Thyroid gland (tissue), 4 donors: ENCODE measurements at regions not wholly inside any gene's neighbourhood (a gene's known extent, or its start where the extent isn't known, plus 50 kb on each side); places are given as distances from the start of the nearest gene placed in this dataset.

Experiments
- CTCF ChIP-seq, 6 experiments: fragments of 200-600 bp in 3 of 6; fragments of 450-650 bp in 3 of 6; sonication (generic) in 3 of 6; IDR thresholded peaks; one replicate each; pipeline ENCODE4 v1.5.1; 2016 to 2019; ENCODE audit warnings: antibody characterized with exemption in 6 of 6, mild to moderate bottlenecking in 2 of 6, inconsistent platforms in 1 of 6, moderate library complexity in 1 of 6
- POLR2A ChIP-seq, 2 donors: fragments of 450-650 bp; IDR thresholded peaks; one replicate each; pipeline ENCODE4 v1.6.1; 2017; ENCODE audit warnings: antibody characterized with exemption in 2 of 2, mild to moderate bottlenecking in 2 of 2, moderate library complexity in 1 of 2

DNA sequence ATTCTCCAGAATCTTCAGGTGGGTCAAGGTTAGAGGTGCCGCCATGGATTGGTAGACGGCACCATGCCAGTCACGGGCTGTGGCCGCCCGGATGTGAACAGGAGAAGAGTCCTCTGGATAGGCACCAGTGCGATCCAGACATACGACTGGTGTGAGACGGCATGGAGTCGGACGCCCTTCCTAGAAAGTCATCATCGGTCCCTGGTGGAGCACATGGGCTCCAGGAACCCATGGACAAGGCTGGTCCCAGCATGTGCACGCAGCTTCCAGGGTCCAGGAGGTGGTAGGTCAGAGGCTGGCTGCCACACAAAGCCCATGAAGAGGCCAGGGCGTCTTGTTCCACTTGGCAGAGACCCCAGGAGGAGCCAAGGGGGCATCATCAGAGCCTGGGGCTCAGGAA is 276.1 kb upstream of the LRRC3B start:
- no peak for TF ChIP-seq CTCF (IDR thresholded peaks at IDR 0.05)
- no peak for TF ChIP-seq POLR2A (IDR thresholded peaks at IDR 0.05)
